ENCODE measurements at regions not wholly inside any gene's neighbourhood (a gene's known extent, or its start where the extent isn't known, plus 50 kb on each side); places are given as distances from the start of the nearest gene placed in this dataset.
"Not testable (repeated sequence)": the region's sequence is repeated elsewhere in the genome, so short reads cannot be mapped to it uniquely, and the experiment has no call there.

DNA sequence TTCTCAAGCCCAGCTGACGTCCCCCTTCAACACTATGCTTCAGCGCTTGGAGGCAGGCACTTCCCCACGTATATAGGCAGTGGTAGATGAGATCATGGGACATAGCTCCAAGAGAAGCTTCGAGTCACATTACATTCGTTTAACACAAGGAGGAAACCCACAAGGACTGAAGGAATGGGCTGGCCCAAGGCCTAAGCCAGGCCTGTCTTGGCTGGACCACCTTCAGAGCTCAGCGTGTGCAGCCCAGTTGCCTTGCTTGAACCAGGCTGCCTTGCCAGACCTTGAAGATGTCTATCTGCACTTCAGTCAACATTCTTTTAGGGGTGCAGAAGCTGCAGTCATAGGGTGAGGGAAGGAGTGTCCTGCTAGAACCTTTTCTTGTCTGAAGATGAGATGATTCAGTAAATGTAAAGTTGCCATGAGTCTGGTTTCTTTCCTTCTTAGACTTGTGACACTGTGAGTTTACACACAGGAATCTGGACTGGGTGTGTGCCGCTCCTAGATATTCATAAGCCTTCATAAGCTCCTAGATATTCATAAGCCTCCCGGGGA is 144.1 kb upstream of the RBPJ start:
- peak; percentile 90 for DNase-seq

DNA sequence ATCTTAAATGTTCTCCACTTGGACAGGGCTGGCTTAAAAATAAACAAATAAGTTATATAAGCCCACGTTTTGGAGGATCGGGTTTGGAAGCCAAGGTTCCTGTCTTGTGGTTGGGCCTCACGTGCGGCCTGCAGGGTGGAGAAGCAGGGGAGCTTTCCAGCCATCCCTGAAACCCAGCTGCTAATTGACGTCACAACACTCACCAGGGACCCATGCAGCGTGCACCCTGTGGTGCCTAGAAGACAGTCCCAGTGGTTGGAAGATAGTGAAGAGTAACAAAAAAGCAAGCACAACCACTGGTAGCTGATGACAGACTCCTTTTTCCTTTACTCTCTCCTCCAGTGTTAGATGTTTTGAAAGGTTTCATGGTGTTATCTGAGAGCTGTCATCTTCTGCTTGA is 142.0 kb upstream of the RBPJ start:
- no peak for DNase-seq

DNA sequence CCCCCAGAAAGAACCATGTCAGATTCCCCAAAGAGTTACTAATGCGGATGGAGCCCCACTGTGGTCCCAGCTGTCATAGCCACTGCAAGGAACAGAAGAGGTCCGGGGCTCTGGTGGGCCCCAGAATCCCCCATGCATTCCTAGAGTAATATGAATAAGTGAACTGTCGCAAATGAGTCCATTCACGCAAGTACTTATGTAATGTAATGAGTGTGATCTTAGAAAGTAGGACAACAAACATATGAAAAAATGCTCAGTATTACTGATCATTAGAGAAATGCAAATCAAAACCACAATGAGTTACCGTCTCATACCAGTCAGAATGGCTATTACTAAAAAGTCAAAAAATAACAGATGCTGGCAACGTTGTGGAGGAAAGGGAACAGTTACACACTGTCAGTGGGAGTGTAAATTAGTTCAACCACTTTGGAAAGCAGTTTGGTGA is 141.5 kb upstream of the RBPJ start:
- DNase-seq, result no peak

DNA sequence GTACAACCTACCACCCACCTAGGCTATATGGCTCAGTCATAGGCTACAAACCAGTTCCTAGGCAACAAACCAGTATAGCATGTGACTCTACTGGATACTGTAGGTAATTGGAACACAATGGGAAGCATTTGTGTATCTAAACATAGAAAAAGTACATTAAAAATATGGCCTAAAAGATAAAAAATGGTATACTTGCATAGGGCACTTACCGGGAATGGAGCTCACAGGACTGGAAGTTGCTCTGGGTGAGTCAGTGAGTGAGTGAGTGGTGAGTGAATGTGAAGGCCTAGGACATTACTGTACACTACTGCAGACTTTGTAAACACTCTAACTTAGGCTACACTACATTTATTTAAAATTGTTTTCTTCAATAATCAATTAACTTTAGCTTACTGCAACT is 139.2 kb upstream of the RBPJ start:
- peak; percentile 39 for DNase-seq

DNA sequence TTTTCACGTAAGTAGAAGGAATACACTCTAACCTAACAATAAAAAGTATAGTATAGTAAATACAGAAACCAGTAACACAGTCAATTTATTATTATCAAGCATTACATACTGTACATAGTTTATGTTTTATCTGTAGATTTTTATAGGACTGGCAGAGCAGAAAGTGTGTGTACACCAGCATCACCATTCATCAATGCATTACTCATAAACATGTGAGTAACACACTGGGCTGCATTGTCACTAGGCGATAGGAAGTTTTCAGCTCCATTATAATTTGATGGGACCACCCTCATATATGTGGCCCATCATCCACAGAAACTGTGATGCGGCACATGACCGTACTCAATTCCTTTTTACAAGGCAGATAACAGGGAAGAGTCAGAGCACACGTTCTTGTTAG is 137.8 kb upstream of the RBPJ start:
- DNase-seq, result peak; percentile 50

DNA sequence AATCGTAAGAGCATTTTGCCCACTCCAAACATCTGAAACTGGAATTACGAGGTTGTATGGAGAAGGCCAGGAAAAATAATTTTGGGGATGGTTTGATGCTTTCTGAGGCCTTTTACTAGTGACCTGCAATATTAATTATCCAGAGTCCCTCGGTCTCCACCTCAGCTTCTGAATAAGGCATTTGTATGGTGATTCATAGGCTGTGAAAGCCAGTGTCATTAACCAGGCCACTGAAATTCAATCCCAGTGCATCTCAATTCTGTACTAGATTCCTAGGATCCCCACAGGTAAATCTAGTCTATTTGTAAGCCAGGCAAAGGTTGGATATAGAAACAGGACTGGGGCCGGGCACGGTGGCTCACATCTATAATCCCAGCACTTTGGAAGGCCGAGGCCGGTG is 135.4 kb upstream of the RBPJ start:
- DNase-seq, result no peak

DNA sequence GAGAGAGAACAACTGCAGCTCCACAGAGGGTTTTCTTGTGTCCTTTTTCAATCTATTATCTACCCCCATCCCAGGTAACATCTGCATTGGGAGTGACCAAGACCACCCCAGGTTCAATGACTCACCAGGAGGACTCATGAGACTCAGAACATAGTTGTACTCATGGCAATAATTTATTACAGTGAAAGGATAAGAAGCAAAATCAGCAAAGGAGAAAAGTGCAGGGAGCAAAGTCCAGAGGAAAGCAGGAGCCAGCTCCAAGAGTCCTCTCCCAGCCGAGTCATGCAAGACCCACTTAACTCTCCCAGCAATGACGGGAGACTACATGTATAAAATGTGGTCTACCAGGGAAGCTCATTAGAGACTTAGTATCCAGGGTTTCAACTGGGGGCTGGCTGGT is 129.5 kb upstream of the RBPJ start:
- peak; percentile 36 for DNase-seq

DNA sequence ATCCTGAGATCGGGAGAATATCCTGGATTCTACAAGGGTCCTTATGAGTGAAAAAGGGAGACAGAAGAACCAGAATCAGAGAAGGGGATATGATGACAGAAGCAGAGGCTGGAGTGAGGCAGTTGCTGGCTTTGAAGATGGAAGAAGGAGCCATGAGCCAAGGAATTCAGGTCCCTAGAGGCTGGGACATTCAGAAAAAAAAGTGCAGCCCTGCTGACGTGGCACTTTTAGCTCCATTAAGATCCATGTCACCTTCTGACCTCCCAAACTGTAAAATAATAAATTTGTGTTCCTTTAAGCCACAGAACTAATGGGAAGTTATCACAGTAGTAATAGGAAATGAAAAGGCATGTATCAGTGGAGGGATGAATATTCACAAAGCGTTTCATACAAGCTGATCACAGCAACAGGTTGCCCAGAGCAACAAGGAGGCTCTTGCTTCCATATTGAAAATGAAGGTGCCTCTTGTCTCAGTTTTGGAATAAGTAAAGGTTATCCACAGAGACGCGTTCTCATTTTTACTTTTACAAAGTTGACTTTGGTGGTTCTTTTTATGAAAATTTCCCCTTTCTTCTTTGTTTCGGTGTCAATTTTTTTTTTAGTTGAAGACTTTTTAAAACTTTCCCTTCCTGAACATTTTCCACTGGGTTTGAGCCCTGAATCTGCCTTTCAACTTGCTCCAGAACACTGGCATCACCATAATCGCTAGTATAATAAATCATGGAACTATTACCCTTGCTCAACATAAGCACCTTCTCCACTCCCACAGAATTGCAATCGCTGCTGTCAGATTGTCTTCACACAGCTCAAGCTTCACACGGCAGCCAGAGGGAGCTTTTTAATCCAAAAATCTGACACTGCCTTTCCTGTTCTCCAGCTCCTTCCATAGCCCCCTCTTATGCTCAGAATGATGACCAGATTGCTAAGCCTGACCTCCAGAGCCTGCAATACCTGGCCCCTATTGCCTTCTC is 127.6 kb upstream of the RBPJ start:
- DNase-seq, result no peak

DNA sequence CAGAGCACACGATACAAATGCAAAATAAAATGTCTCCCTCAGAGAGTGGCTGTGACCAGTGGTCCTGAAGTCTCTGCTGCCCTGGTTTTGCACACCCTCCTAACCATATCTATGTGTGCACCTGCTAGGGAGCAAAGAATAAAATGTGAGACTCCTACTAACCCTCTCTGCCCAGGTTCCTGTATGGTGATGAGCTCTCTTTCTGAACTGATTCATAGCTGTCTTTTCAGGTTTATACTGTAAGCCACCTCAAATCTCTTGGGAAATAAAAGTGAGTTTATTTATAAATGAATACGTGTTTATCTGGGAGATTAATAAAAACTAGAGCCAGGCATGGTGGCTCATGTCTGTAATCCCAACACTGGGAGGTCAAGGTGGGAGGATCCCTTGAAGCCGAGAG is 126.0 kb upstream of the RBPJ start:
- DNase-seq, result no peak

DNA sequence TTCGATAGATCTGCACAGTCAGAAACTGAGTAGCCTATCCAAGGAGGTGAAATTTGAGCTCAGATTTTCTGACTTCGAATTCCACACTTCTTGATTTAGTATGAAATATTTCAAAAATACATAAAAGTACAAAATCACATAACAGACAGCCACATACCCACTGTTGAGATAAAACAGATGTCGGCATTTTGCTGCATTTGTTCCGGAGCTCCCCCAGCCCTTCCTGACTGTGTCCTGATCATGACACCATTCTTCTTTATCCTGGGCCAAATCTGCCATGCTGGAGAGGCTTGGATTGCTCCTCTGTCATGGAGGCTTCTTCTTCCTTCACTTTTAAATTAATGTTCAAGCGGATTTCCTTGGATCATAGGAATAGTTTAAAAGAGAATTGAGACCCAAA is 124.2 kb upstream of the RBPJ start:
- no peak for DNase-seq

DNA sequence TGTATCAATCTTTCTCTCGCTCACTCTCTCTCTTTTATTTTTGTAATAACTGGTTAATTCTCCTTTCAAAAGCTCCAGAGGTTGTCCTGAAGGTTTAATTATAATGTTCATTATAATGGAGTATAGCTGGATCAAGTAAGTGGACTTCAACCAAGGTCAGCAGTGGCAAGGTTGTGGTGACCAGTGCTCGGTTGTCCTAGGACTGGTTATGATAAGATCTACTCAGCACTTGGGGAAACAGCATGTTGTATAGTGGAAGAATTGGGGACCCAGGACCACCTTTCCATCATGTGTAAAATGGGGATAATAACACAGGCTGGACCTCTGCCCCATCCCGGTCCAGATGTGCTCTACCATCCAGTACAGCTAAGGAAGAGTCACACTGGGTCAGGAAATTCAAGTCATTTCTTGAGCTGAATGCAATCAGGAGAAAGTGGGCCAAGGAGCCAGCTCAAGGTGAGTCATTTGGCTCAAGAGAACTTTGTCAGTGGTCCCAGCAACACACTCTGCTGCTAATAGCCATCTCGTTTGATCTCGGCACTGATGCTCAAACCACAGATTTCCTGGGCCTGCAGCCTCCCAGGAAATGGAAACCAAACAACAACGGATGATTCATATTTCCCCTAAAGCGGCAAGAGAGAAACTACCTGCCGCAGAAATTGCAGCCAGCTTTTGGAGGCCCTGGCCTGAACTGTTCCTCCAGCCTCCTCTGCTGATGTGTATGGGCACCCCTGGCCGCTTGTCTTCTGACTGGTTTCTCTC is 123.6 kb upstream of the RBPJ start:
- DNase-seq, result peak; percentile 93

DNA sequence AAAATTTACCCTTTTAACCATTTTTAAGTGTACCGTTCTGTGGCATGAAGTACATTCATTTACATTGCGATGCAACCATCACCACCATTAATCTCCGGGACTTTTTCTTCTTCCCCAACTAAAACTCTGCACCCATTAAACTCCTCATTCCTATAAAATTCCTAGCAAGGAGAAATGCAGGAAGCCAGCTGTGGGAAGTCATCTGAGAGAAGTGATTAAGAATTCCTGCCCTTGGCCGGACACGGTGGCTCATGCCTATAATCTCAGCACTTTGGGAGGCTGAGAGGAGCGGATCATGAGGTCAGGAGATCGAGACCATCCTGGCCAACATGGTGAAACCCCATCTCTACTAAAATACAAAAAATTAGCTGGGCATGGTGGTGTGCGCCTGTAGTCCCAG is 121.9 kb upstream of the RBPJ start:
- not testable (repeated sequence) for DNase-seq

DNA sequence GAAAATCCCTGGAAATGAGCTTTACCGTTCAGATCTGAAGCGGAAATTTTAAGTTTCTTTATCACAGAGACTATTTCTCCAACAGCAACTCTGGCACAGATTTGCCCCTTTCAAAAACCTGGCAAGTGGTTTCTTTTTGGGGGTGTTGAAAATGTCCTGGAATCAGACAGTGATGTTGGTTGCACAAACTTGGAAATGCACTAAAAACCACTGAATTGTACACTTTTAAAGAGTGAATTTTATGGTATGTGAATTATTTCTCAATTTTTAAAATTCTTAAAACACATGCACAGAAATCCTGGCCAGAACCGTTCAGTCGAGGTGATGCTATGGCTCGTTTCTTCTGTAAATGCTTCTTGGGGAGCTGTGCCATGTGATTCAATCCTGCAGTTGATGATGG is 121.2 kb upstream of the RBPJ start:
- no peak for DNase-seq

DNA sequence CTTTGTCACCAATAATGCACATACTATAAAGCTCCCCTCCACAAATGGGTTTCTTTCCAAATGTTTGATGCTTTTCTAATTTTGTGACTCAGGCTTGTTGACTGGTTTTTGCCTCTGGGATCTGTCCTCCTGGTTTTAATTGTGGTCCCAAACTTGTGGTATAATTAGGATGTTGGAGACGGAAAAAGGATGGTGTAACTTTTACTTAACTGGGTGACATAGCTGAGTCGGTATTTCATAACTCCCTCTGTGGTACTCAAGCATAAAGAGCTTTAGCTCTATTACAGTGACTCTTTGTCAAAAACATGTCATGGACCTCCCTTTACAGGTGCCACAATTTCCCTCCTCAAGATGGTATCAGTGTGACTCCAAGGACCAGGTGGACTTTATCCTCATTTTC is 119.7 kb upstream of the RBPJ start:
- peak; percentile 82 for DNase-seq

DNA sequence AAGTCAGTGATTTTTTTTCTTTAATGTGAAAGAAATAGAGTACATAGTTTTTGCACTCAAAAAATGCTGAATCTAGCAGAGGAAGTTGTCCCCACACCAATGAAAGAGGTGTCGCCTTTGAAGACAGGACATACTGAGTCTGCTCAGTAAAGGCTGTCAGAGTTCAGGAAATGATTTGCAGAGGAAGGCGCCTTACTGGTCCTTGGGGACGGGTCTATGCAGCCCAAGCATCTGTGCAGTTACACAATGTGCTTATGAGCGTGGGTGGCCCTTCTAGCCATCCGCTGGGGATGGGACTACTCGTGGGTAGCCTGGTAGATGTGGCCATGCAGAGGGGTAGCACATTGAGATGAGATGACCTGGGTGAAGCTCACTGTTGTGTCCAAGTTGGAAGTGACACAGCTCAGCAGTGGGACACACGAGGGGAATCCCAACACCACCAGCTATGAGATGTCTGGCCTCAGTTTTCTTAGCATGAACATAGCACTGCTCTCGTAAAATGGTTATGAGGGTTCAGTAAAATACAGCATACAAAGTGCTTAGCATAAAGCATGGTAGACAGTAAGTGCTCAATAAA is 116.5 kb upstream of the RBPJ start:
- no peak for DNase-seq

DNA sequence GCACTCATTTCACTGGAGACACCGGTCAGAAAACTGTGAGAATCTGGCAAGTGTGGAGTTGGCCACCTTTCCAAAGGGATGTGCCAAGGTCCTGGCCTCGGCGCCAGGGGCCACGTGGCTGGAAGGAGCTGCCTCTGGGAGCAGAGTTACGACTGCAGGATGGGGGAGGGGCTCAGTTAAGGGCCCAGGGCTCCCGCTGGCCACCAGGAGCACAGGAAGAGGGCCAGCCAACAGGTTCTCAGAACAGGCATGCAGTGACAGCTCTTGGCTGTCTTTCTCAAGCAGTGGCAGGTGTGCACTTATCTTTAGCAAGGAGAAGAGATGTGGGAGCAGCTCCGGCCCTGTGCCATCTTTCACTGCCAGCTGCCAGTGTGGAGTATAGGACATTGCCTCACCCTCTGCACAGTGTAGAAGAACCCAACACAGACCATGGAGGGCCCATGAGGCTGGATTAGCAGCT is 115.9 kb upstream of the RBPJ start:
- no peak for DNase-seq

DNA sequence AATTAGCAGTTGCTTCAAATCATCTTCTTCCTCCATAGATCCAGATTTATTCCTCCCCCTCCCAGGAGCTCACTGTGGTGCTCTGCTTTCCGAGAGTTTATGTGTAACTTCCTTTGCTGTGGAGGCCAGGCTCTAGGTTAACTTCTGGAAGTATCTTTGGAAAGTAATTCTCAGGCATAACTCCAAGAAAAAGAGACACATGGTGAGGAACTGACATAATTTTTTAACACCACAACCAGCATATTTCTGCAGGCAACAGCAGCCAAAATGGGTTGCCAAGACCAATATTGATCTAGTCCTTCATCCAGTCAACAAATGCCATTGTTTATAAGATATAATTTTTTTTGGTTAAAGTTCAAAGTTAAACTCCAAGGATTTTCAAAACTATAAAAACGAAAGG is 114.5 kb upstream of the RBPJ start:
- DNase-seq, result peak; percentile 71

DNA sequence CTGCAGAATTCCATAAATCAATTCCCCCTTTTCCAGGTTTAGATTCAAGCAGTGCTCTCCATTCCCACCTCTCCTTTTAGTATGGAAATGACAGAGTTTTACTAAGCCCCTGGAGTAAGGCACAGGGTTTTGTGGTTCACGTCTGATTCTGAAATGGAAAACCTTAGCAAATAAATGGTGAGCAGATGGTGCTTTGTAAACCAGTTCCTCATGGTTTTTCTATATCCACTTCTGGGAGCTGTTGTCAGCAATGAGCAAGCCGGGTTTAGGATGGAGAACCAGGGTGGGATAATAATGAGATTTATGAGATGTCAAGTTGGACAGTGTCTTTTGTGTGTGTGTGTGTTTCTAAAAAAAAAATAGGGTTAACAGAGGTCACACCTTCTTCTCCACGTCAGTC is 113.8 kb upstream of the RBPJ start:
- no peak for DNase-seq

DNA sequence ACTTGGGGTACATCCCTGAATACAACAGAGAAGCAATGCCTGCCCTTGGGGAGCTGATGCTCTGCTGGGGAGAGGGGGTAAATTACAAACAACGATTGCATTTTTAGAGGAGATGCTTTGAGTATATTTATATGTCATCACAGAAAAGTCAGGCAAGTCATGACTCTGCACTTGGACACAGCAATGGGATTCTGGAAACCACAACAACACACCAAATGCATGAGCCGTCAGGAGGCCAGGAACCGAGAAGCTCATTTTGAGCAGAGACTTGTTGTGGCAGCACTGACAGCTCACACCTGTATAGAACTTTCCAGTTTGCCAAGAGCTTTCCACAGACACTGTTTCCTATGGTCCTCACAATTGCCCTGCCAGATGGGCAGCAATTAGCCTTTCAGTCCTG is 113.2 kb upstream of the RBPJ start:
- DNase-seq, result no peak

DNA sequence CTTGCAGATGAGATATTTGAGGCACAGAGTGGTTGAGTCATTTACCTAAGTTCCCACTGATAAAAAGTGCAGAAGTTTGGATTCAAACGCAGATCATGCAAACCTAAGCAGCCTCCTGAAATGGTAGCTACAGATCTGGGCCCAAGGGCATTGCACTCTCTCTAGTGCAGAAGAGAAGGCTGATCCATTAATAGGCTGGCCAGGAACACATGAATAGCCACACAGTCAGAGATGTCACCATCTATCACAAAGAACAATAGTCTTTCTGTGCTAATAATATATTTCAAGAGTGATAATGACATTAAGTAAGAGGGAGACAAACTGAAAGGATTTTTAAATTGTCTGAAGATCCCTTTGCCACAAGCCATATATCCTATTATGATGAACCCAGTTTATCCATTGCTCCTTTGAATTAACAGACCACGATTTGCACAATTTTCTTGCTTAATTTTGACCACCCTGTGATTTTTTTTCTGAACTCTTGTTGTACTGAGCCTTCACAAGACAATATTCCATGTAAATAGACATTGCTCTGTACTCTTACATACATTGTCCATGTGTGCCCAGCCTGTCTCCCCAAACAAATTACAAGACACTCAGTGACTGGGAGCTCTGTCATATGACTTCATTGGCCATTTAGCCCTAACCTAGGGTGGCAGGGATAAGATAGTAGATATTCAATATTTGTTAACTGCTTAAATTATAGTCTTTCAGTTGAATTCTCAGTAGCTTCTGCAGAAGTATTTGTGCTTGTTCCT is 112.4 kb upstream of the RBPJ start:
- DNase-seq, result no peak

DNA sequence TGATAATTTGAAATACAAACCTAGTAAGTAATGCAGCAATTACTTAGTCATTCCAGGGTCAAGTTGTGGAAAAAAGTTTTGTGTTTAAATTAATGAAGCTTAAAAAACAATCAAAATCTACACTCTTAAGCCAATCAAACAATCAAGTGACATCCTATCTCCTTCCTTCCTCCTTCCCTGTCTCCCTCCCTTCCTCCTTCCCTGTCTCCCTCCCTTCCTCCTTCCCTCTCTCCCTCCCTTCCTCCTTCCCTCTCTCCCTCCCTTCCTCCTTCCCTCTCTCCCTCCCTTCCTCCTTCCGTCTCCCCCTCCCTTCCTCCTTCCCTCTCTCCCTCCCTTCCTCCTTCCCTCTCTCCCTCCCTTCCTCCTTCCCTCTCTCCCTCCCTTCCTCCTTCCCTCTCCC is 111.4 kb upstream of the RBPJ start:
- DNase-seq, result not testable (repeated sequence)

DNA sequence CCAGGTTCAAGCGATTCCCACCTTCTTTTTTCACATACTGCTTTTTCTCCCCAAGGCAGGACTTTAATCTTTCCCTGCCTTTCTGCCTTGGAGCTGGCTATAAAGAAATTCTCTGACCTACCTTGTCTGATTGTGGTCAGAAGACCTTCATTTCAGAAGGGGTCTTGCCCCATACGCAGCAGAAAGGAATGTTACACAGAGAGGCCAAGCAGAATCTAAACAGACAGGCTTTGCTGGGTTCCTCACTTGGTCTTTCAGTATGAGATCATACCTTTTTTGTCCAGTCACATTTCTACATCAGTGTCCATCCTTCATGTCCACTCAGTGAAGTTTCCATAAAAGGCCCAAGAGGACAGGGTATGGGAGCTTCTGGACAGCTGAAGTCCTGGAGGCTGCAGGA is 108.3 kb upstream of the RBPJ start:
- no peak for DNase-seq
